WTC11 (cell line): ENCODE measurements at regions not wholly inside any gene's neighbourhood (a gene's known extent, or its start where the extent isn't known, plus 50 kb on each side); places are given as distances from the start of the nearest gene placed in this dataset.

Source experiments
- ATAC-seq: fragments of 200-7000 bp; cut with Tn5 transposase; 2 replicates; pipeline ENCODE4 v1.10.0; 2021; ENCODE audit warnings: mild to moderate bottlenecking, moderate library complexity
- CTCF ChIA-PET: fragments of 300-600 bp; sonication (Branson Sonifier 250); formaldehyde crosslinking; loops from one replicate; lab custom pipeline; 2021; ENCODE audit warnings: antibody characterized with exemption; lab: Charles Lee
- POLR2A ChIA-PET: fragments of 350-600 bp; sonication (Branson Sonifier 250); formaldehyde crosslinking; loops from one replicate; lab custom pipeline; 2021; ENCODE audit warnings: antibody characterized with exemption; lab: Charles Lee
- DNase-seq: peaks from one replicate; pipeline ENCODE4 v3.0.0; 2021; ENCODE audit warnings: low spot score
- H3K27ac Mint-ChIP-seq: 2 replicates; pipeline ENCODE4 v1.8.0; 2021; ENCODE audit warnings: mixed read lengths
- H3K27me3 Mint-ChIP-seq: 2 replicates; pipeline ENCODE4 v1.8.0; 2021; ENCODE audit warnings: low read depth, mild to moderate bottlenecking, moderate library complexity, mixed read lengths
- H3K36me3 Mint-ChIP-seq: 2 replicates; pipeline ENCODE4 v1.8.0; 2021; ENCODE audit warnings: mixed read lengths
- H3K4me1 Mint-ChIP-seq: 2 replicates; pipeline ENCODE4 v1.8.0; 2022; ENCODE audit warnings: mixed read lengths
- H3K4me3 Mint-ChIP-seq: 2 replicates; pipeline ENCODE4 v1.8.0; 2021; ENCODE audit warnings: mild to moderate bottlenecking, moderate library complexity, mixed read lengths
- H3K9me3 Mint-ChIP-seq: 2 replicates; pipeline ENCODE4 v1.8.0; 2021; ENCODE audit warnings: mixed read lengths
- AR ChIP-seq: fragments of 250-450 bp; sonication (Bioruptor Pico); IDR thresholded peaks from 2 replicates; pipeline ENCODE4 v1.9.0; 2021; ENCODE audit warnings: mild to moderate bottlenecking
- ATF1 ChIP-seq: sonication (generic); formaldehyde crosslinking; IDR thresholded peaks from 2 replicates; pipeline ENCODE4 v1.8.1; 2023; ENCODE audit warnings: mild to moderate bottlenecking, moderate library complexity, missing genetic modification reagents
- ATF2 ChIP-seq: sonication (generic); formaldehyde crosslinking; IDR thresholded peaks from 2 replicates; pipeline ENCODE4 v1.8.1; 2022; ENCODE audit warnings: low read depth, missing genetic modification reagents, borderline replicate concordance
- CREB1 ChIP-seq: sonication (generic); formaldehyde crosslinking; IDR thresholded peaks from 2 replicates; pipeline ENCODE4 v1.8.0; 2023; ENCODE audit warnings: mild to moderate bottlenecking, missing genetic modification reagents
- CTCF ChIP-seq: fragments of 200-600 bp; IDR thresholded peaks from 2 replicates; pipeline ENCODE4 v1.8.0; 2022; ENCODE audit warnings: antibody characterized with exemption
- E2F4 ChIP-seq: sonication (generic); formaldehyde crosslinking; IDR thresholded peaks from 2 replicates; pipeline ENCODE4 v1.8.1; 2022; ENCODE audit warnings: low read depth, mild to moderate bottlenecking, moderate library complexity, missing genetic modification reagents, borderline replicate concordance
- GTF2I ChIP-seq: fragments of 250-450 bp; sonication (Bioruptor Pico); conservative IDR thresholded peaks from 2 replicates; pipeline ENCODE4 v1.4.0; 2021; ENCODE audit warnings: mild to moderate bottlenecking
- HMGA2 ChIP-seq: fragments of 250-450 bp; sonication (Bioruptor Pico); IDR thresholded peaks from 2 replicates; pipeline ENCODE4 v1.4.0; 2021; ENCODE audit warnings: mild to moderate bottlenecking, moderate library complexity
- HMGXB4 ChIP-seq: sonication (generic); formaldehyde crosslinking; IDR thresholded peaks from 2 replicates; pipeline ENCODE4 v1.8.1; 2023; ENCODE audit warnings: mild to moderate bottlenecking, moderate library complexity, missing genetic modification reagents
- NFYB ChIP-seq: sonication (generic); formaldehyde crosslinking; conservative IDR thresholded peaks from 2 replicates; pipeline ENCODE4 v1.8.0; 2022; ENCODE audit warnings: low read depth, missing genetic modification reagents
- PREB ChIP-seq: sonication (generic); formaldehyde crosslinking; IDR thresholded peaks from 2 replicates; pipeline ENCODE4 v1.8.1; 2022; ENCODE audit warnings: mild to moderate bottlenecking, missing genetic modification reagents, moderate library complexity, borderline replicate concordance
- RORB ChIP-seq: fragments of 250-450 bp; sonication (Bioruptor Pico); IDR thresholded peaks from 2 replicates; pipeline ENCODE4 v1.9.0; 2021; ENCODE audit warnings: mild to moderate bottlenecking
- SP1 ChIP-seq: sonication (generic); formaldehyde crosslinking; conservative IDR thresholded peaks from 2 replicates; pipeline ENCODE4 v1.8.1; 2022; ENCODE audit warnings: missing genetic modification reagents
- ZNF263 ChIP-seq: sonication (generic); formaldehyde crosslinking; IDR thresholded peaks from 2 replicates; pipeline ENCODE4 v1.8.1; 2022; ENCODE audit warnings: low read depth, mild to moderate bottlenecking, moderate library complexity, missing genetic modification reagents
- ZNF396 ChIP-seq: fragments of 250-450 bp; sonication (Bioruptor Pico); IDR thresholded peaks from 2 replicates; pipeline ENCODE4 v1.8.0; 2021; ENCODE audit warnings: mild to moderate bottlenecking, moderate library complexity, borderline replicate concordance
- ZSCAN18 ChIP-seq: fragments of 250-450 bp; sonication (Bioruptor Pico); IDR thresholded peaks from 2 replicates; pipeline ENCODE4 v2.1.2; 2022; ENCODE audit warnings: mild to moderate bottlenecking, moderate library complexity

GRCh38 chr3:134742202-134742601, 52.9 kb upstream of the EPHB1 start:
- H3K27me3 Mint-ChIP-seq: peaks cover 3% of the 10 kb centered on the region
- no peak overlapping the region for H3K4me3 Mint-ChIP-seq
- CTCF ChIA-PET: interaction anchor here (1.0 kb wide), 1 partner anchor 142 kb away, joined by 4 read pairs; no protein-coding TSS in a partner anchor
- H3K9me3 Mint-ChIP-seq: peaks cover 4% of the 10 kb centered on the region
- TF ChIP-seq HMGA2 (CRISPR knock-in tag): no peak
- no peak for TF ChIP-seq ATF2 (CRISPR knock-in tag)
- no peak for TF ChIP-seq NFYB
- no peak for TF ChIP-seq ATF1 (CRISPR knock-in tag)
- no peak for TF ChIP-seq ZNF396 (CRISPR knock-in tag)
- TF ChIP-seq CTCF: no peak
- no peak for TF ChIP-seq E2F4
- TF ChIP-seq ZSCAN18 (CRISPR knock-in tag): no peak
- TF ChIP-seq GTF2I (CRISPR knock-in tag): no peak
- no peak for TF ChIP-seq SP1
- TF ChIP-seq CREB1 (CRISPR knock-in tag): no peak
- TF ChIP-seq RORB (CRISPR knock-in tag): no peak
- no peak for TF ChIP-seq PREB (CRISPR knock-in tag)
- no peak for TF ChIP-seq AR (CRISPR knock-in tag)
- no peak for TF ChIP-seq ZNF263 (CRISPR knock-in tag)
- TF ChIP-seq HMGXB4 (CRISPR knock-in tag): no peak
- H3K4me1 Mint-ChIP-seq: no peaks in the 10 kb centered on the region
- POLR2A ChIA-PET: no interaction called here
- ATAC-seq (no peak), DNase-seq (no peak)
- no peak overlapping the region for H3K27ac Mint-ChIP-seq
- H3K36me3 Mint-ChIP-seq: no peaks in the 10 kb centered on the region
